SK-N-SH (cell line): ENCODE measurements at regions not wholly inside any gene's neighbourhood (a gene's known extent, or its start where the extent isn't known, plus 50 kb on each side); places are given as distances from the start of the nearest gene placed in this dataset.

Experiments
- CTCF ChIA-PET: fragments of 300-600, 350-600 bp; formaldehyde crosslinking; extraction: SDS; loops from one replicate; lab custom pipeline; 2021; lab: Yijun Ruan, JAX
- POLR2A ChIA-PET: fragments of 350-600 bp; sonication (Branson Sonifier 250); formaldehyde crosslinking; extraction: SDS; loops from one replicate; lab custom pipeline; 2020; ENCODE audit warnings: antibody characterized with exemption, inconsistent platforms; lab: Yijun Ruan, JAX
- DNase-seq: peaks from one replicate; pipeline ENCODE4 v3.0.0; 2012
- H2AFZ ChIP-seq: fragments of 200-600 bp; sonication (generic); 2 replicates; pipeline ENCODE4 v1.8.1; 2016; ENCODE audit warnings: antibody characterized with exemption, mild to moderate bottlenecking, low read depth
- H3F3A ChIP-seq: fragments of 200-600 bp; sonication (generic); replicated peaks from 2 replicates; pipeline ENCODE3; 2016; ENCODE audit warnings: antibody characterized with exemption, mild to moderate bottlenecking; ENCODE audit not compliant: insufficient read depth
- H3K27ac ChIP-seq, 2 experiments: fragments of 200-500 bp in 1 of 2; fragments of 200-600 bp in 1 of 2; sonication (Bioruptor generic) in 1 of 2; sonication (generic), shearing (Covaris generic) in 1 of 2; 2 replicates each; pipeline versions ENCODE4 v1.5.1 to v1.6.1; 2014 to 2016; ENCODE audit warnings: low read depth in 2 of 2, inconsistent platforms in 1 of 2, low read length in 1 of 2, mild to moderate bottlenecking in 1 of 2, mixed read lengths in 1 of 2
- H3K27me3 ChIP-seq: fragments of 200-600 bp; sonication (generic), shearing (Covaris generic); 2 replicates; pipeline ENCODE4 v1.6.1; 2016; ENCODE audit warnings: mixed run types; ENCODE audit not compliant: insufficient read depth
- H3K36me3 ChIP-seq, 2 experiments: fragments of 200-500 bp in 1 of 2; fragments of 200-600 bp in 1 of 2; sonication (Bioruptor generic) in 1 of 2; sonication (generic) in 1 of 2; replicated peaks in 1 of 2; 2 replicates each; pipeline versions ENCODE3 to v1.5.1; 2014 to 2016; ENCODE audit warnings: low read length in 1 of 2, mild to moderate bottlenecking in 1 of 2; ENCODE audit not compliant: insufficient read depth in 2 of 2, control insufficient read depth in 1 of 2
- H3K4me1 ChIP-seq, 2 experiments: fragments of 200-500 bp in 1 of 2; fragments of 200-600 bp in 1 of 2; sonication (Bioruptor generic) in 1 of 2; sonication (generic), shearing (Covaris generic) in 1 of 2; 2 replicates each; pipeline versions ENCODE4 v1.5.1 to v1.6.1; 2014 to 2016; ENCODE audit warnings: low read depth in 1 of 2, low read length in 1 of 2, mixed run types in 1 of 2; ENCODE audit not compliant: insufficient read depth in 2 of 2, control insufficient read depth in 1 of 2
- H3K4me2 ChIP-seq: fragments of 200-600 bp; sonication (generic), shearing (Covaris generic); 2 replicates; pipeline ENCODE4 v1.6.1; 2017; ENCODE audit warnings: mixed run types
- H3K4me3 ChIP-seq, 2 experiments: fragments of 200-500 bp in 1 of 2; fragments of 200-600 bp in 1 of 2; sonication (Bioruptor generic) in 1 of 2; sonication (generic), shearing (Covaris generic) in 1 of 2; 2 replicates each; pipeline versions ENCODE4 v1.5.1 to v1.8.1; 2014 to 2016; ENCODE audit warnings: low read depth in 2 of 2, inconsistent platforms in 1 of 2, low read length in 1 of 2, mild to moderate bottlenecking in 1 of 2, mixed read lengths in 1 of 2, moderate library complexity in 1 of 2
- H3K79me2 ChIP-seq: fragments of 200-600 bp; sonication (generic); 2 replicates; pipeline ENCODE4 v1.8.1; 2017; ENCODE audit warnings: mild to moderate bottlenecking; ENCODE audit not compliant: insufficient read depth
- H3K9ac ChIP-seq: fragments of 200-600 bp; sonication (generic); 2 replicates; pipeline ENCODE4 v1.6.1; 2017; ENCODE audit warnings: mixed run types
- H3K9me2 ChIP-seq: fragments of 200-600 bp; sonication (generic); 2 replicates; pipeline ENCODE4 v1.6.1; 2017; ENCODE audit warnings: mixed run types
- H3K9me3 ChIP-seq: fragments of 200-600 bp; sonication (generic); 2 replicates; pipeline ENCODE4 v1.6.1; 2017; ENCODE audit warnings: mixed run types, mild to moderate bottlenecking, moderate library complexity
- H4K20me1 ChIP-seq: fragments of 200-600 bp; sonication (generic); 2 replicates; pipeline ENCODE4 v1.6.1; 2017; ENCODE audit warnings: mild to moderate bottlenecking, mixed run types; ENCODE audit not compliant: insufficient read depth
- EP300 ChIP-seq, 2 experiments: IDR thresholded peaks; 2 replicates each; pipeline versions ENCODE4 v1.4.0 to v1.6.1; 2012; ENCODE audit warnings: borderline replicate concordance in 1 of 2, low read depth in 1 of 2, low read length in 1 of 2
- GABPA ChIP-seq: IDR thresholded peaks from 2 replicates; pipeline ENCODE4 v1.4.0; 2012; ENCODE audit warnings: low read depth, mild to moderate bottlenecking
- NFIC ChIP-seq: IDR thresholded peaks from 2 replicates; pipeline ENCODE4 v1.4.0; 2012; ENCODE audit warnings: borderline replicate concordance
- NRF1 ChIP-seq: IDR thresholded peaks from 2 replicates; pipeline ENCODE4 v1.6.1; 2012; ENCODE audit warnings: low read depth, mild to moderate bottlenecking, low read length
- POLR2AphosphoS5 ChIP-seq: IDR thresholded peaks from 2 replicates; pipeline ENCODE4 v1.6.1; 2012; ENCODE audit warnings: low read depth, low read length
- RAD21 ChIP-seq: IDR thresholded peaks from 2 replicates; pipeline ENCODE4 v1.6.1; 2012; ENCODE audit warnings: mild to moderate bottlenecking, low read length
- RCOR1 ChIP-seq: fragments of 150-350 bp; IDR thresholded peaks from 2 replicates; pipeline ENCODE4 v1.6.1; 2017; ENCODE audit warnings: antibody characterized with exemption, low read length
- SIN3A ChIP-seq: IDR thresholded peaks from 2 replicates; pipeline ENCODE4 v1.6.1; 2012; ENCODE audit warnings: low read depth, mild to moderate bottlenecking, low read length, moderate library complexity, borderline replicate concordance
- SMC3 ChIP-seq: IDR thresholded peaks from 2 replicates; pipeline ENCODE4 v1.6.1; 2012; ENCODE audit warnings: low read depth, low read length, improper control_type of control experiment
- TCF12 ChIP-seq: IDR thresholded peaks from 2 replicates; pipeline ENCODE4 v1.4.0; 2012
- YY1 ChIP-seq: IDR thresholded peaks from 2 replicates; pipeline ENCODE4 v1.4.0; 2012; ENCODE audit warnings: low read depth, mild to moderate bottlenecking
- WGBS: methylation state at CpG from one replicate; pipeline ENCODE4 v1.1.6; 2017; ENCODE audit warnings: low lambda C conversion rate; 5-methylcytosine and 5-hydroxymethylcytosine counted together
- TF ChIP-seq, protein P1 (sequence below): fragments of 150-350 bp; IDR thresholded peaks from 2 replicates; pipeline ENCODE4 v1.6.1; 2016; ENCODE audit warnings: mild to moderate bottlenecking, low read depth, low read length
- TF ChIP-seq, protein P2 (sequence below): IDR thresholded peaks from 2 replicates; pipeline ENCODE4 v1.4.0; 2012; ENCODE audit warnings: low read depth, borderline replicate concordance

DNA sequence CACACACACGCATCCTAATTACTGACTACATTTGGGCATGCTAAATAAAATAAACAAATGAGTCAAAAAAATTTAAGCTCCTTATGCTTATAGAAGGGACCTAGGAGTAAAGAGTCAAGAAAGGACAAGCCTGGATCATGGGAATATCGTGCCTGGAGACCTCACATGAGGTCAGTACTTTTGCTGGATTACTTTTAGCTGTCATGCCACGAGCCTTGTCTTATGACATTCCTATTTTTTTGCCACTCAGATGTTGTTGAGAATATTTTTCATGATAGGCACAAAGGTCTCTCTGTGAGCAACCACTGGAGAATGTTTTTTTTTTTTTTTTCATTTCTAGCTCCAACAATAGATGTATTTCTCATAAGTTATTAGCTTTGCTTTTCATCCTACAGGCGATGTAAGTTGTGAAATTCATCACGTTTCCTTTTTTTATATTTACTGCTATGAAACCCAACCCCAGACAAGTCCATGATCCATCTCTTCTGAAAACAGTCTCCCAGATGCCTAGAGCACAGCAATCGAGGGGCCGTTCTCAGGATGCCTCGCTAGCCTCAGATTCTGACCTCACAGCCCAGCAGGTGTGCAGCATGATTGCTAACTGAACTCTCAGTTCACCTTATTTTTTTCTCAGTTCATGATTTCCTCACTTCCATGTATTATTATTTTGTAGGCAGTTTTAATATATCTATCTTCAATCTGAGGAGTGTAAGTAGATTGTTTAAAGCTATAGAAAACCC, 464.5 kb downstream of the IRS1 start:
- Histone ChIP-seq H3K79me2 (no peaks in the 10 kb centered on the region), H3K4me2 (no peak overlapping the region)
- POLR2A ChIA-PET = no interaction called here

DNA sequence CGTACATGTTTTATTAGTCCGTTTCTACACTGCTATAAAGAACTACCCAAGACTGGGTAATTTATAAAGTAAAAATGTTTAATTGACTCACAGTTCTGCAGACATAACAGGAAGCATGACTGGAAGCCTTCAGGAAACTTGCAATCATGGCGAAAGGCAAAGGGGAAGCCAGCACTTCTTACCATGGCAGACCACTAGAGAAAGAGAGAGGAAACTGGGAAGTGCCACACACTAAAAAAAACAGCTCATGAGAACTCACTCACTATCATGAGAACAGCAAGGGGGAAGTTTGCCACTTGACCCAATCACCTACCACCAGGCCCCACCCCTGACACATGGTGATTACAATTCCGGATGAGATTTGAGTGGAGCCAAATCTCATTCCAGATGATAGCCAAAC, 466.2 kb downstream of the IRS1 start:
- TF ChIP-seq GABPA = no peak
- TF ChIP-seq, protein P1, sequence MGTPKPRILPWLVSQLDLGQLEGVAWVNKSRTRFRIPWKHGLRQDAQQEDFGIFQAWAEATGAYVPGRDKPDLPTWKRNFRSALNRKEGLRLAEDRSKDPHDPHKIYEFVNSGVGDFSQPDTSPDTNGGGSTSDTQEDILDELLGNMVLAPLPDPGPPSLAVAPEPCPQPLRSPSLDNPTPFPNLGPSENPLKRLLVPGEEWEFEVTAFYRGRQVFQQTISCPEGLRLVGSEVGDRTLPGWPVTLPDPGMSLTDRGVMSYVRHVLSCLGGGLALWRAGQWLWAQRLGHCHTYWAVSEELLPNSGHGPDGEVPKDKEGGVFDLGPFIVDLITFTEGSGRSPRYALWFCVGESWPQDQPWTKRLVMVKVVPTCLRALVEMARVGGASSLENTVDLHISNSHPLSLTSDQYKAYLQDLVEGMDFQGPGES = no peak
- TF ChIP-seq RCOR1 = no peak
- TF ChIP-seq RAD21 = no peak
- TF ChIP-seq SMC3 = no peak
- TF ChIP-seq, protein P2, sequence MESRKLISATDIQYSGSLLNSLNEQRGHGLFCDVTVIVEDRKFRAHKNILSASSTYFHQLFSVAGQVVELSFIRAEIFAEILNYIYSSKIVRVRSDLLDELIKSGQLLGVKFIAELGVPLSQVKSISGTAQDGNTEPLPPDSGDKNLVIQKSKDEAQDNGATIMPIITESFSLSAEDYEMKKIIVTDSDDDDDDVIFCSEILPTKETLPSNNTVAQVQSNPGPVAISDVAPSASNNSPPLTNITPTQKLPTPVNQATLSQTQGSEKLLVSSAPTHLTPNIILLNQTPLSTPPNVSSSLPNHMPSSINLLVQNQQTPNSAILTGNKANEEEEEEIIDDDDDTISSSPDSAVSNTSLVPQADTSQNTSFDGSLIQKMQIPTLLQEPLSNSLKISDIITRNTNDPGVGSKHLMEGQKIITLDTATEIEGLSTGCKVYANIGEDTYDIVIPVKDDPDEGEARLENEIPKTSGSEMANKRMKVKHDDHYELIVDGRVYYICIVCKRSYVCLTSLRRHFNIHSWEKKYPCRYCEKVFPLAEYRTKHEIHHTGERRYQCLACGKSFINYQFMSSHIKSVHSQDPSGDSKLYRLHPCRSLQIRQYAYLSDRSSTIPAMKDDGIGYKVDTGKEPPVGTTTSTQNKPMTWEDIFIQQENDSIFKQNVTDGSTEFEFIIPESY = no peak
- TF ChIP-seq SIN3A = no peak
- no peak for TF ChIP-seq NFIC
- no peak for TF ChIP-seq TCF12
- no peak for TF ChIP-seq POLR2AphosphoS5
- no peak for TF ChIP-seq EP300 (IDR thresholded peaks at IDR 0.05; ENCODE audit: borderline replicate concordance in 1 of 2, low read depth in 1 of 2, low read length in 1 of 2)
- TF ChIP-seq YY1 = no peak
- DNase-seq = no peak
- Histone ChIP-seq H4K20me1 (no peaks in the 10 kb centered on the region), H3K9ac (no peak overlapping the region), H2AFZ (no peak overlapping the region), H3K27me3 (no peaks in the 10 kb centered on the region), H3K27ac (no peak overlapping the region), H3K9me2 (no peaks in the 10 kb centered on the region), H3F3A (no peaks in the 10 kb centered on the region), H3K36me3 (no peaks in the 10 kb centered on the region), H3K4me1 (0 out of 4 replicates have a peak, but pooled peaks cover 0 to 4% of the 10 kb centered on the region in 2 experiments), H3K4me3 (no peak overlapping the region), H3K4me2 (no peak overlapping the region), H3K9me3 (no peaks in the 10 kb centered on the region), H3K79me2 (no peaks in the 10 kb centered on the region)
- ChIA-PET POLR2A (no interaction called here), CTCF (no interaction called here)
- WGBS = 53% methylated on average over 4 of the region's 4 CpGs

More for the DNA sequence above, 464.5 kb downstream of the IRS1 start:
- Histone ChIP-seq H3K27ac (no peak overlapping the region), H3F3A (no peaks in the 10 kb centered on the region), H3K4me1 (0 out of 4 replicates have a peak, but pooled peaks cover 0 to 4% of the 10 kb centered on the region in 2 experiments), H3K9me3 (no peaks in the 10 kb centered on the region), H4K20me1 (no peaks in the 10 kb centered on the region), H3K27me3 (no peaks in the 10 kb centered on the region), H2AFZ (peak overlapping the region; percentile 11; the same call in 1 of the 2 replicates), H3K4me3 (no peak overlapping the region), H3K36me3 (no peaks in the 10 kb centered on the region), H3K9me2 (no peaks in the 10 kb centered on the region), H3K9ac (no peak overlapping the region)
- no peak for TF ChIP-seq NRF1
- WGBS = 28% methylated on average over 8 of the region's 8 CpGs
- CTCF ChIA-PET = interaction anchor here (1.3 kb wide), 1 partner anchor 21 kb away, joined by 3 read pairs; no protein-coding TSS in a partner anchor
- no peak for DNase-seq
